ENCODE measurements at regions not wholly inside any gene's neighbourhood (a gene's known extent, or its start where the extent isn't known, plus 50 kb on each side); places are given as distances from the start of the nearest gene placed in this dataset.

DNA sequence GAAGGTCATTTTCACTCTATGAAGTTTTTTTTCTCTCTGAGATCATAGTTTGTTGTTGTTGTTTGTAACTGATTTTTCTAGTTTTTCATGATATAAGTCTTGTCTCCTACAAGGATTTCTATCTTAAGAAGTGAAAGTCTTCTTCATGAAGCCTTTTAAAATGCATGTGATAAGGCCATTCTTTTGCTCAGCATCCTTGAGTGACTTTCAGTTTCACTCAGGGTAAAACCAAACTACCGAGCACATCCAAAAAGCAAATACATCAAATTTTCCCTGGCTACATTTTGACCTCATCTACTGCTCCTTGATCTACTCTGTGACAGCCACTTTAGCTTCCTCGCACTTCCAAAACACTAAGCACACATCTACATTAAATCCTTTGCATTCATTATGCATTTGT lies 580.7 kb downstream of the KCTD8 start (continued):
- TF ChIP-seq, protein P1, sequence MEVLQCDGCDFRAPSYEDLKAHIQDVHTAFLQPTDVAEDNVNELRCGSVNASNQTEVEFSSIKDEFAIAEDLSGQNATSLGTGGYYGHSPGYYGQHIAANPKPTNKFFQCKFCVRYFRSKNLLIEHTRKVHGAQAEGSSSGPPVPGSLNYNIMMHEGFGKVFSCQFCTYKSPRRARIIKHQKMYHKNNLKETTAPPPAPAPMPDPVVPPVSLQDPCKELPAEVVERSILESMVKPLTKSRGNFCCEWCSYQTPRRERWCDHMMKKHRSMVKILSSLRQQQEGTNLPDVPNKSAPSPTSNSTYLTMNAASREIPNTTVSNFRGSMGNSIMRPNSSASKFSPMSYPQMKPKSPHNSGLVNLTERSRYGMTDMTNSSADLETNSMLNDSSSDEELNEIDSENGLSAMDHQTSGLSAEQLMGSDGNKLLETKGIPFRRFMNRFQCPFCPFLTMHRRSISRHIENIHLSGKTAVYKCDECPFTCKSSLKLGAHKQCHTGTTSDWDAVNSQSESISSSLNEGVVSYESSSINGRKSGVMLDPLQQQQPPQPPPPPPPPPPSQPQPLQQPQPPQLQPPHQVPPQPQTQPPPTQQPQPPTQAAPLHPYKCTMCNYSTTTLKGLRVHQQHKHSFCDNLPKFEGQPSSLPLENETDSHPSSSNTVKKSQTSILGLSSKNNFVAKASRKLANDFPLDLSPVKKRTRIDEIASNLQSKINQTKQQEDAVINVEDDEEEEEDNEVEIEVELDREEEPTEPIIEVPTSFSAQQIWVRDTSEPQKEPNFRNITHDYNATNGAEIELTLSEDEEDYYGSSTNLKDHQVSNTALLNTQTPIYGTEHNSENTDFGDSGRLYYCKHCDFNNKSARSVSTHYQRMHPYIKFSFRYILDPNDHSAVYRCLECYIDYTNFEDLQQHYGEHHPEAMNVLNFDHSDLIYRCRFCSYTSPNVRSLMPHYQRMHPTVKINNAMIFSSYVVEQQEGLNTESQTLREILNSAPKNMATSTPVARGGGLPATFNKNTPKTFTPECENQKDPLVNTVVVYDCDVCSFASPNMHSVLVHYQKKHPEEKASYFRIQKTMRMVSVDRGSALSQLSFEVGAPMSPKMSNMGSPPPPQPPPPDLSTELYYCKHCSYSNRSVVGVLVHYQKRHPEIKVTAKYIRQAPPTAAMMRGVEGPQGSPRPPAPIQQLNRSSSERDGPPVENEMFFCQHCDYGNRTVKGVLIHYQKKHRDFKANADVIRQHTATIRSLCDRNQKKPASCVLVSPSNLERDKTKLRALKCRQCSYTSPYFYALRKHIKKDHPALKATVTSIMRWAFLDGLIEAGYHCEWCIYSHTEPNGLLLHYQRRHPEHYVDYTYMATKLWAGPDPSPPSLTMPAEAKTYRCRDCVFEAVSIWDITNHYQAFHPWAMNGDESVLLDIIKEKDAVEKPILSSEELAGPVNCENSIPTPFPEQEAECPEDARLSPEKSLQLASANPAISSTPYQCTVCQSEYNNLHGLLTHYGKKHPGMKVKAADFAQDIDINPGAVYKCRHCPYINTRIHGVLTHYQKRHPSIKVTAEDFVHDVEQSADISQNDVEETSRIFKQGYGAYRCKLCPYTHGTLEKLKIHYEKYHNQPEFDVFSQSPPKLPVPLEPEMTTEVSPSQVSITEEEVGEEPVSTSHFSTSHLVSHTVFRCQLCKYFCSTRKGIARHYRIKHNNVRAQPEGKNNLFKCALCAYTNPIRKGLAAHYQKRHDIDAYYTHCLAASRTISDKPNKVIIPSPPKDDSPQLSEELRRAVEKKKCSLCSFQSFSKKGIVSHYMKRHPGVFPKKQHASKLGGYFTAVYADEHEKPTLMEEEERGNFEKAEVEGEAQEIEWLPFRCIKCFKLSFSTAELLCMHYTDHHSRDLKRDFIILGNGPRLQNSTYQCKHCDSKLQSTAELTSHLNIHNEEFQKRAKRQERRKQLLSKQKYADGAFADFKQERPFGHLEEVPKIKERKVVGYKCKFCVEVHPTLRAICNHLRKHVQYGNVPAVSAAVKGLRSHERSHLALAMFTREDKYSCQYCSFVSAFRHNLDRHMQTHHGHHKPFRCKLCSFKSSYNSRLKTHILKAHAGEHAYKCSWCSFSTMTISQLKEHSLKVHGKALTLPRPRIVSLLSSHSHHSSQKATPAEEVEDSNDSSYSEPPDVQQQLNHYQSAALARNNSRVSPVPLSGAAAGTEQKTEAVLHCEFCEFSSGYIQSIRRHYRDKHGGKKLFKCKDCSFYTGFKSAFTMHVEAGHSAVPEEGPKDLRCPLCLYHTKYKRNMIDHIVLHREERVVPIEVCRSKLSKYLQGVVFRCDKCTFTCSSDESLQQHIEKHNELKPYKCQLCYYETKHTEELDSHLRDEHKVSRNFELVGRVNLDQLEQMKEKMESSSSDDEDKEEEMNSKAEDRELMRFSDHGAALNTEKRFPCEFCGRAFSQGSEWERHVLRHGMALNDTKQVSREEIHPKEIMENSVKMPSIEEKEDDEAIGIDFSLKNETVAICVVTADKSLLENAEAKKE (CRISPR knock-in tag; IDR thresholded peaks at IDR 0.05) = no peak
- no peak for TF ChIP-seq EZH2 (IDR thresholded peaks at IDR 0.05; ENCODE audit: low read depth, unreplicated experiment)
- TF ChIP-seq, protein P2, sequence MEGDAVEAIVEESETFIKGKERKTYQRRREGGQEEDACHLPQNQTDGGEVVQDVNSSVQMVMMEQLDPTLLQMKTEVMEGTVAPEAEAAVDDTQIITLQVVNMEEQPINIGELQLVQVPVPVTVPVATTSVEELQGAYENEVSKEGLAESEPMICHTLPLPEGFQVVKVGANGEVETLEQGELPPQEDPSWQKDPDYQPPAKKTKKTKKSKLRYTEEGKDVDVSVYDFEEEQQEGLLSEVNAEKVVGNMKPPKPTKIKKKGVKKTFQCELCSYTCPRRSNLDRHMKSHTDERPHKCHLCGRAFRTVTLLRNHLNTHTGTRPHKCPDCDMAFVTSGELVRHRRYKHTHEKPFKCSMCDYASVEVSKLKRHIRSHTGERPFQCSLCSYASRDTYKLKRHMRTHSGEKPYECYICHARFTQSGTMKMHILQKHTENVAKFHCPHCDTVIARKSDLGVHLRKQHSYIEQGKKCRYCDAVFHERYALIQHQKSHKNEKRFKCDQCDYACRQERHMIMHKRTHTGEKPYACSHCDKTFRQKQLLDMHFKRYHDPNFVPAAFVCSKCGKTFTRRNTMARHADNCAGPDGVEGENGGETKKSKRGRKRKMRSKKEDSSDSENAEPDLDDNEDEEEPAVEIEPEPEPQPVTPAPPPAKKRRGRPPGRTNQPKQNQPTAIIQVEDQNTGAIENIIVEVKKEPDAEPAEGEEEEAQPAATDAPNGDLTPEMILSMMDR (conservative IDR thresholded peaks at IDR 0.05; ENCODE audit: low read depth in 2 of 2) = no peak

DNA sequence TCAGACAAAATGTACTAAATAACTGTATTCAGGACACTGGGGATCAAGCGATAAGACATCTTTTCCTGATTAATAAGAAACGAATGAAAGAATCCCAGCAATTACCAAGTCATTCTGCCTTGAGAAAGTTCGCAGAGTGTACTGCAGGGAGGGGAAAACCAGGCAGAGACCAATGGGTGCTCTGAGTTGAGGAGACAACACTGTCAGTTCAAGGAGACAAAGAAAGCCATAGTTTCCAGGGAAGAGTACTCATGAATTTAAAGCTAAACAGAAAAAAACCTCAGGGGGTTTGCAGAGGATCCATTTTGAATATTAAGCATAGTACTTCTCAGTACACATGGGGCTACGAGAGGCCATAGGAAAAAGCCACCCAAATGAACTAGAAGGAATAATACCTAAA lies 573.0 kb downstream of the KCTD8 start:
- ATAC-seq = peak; percentile 66
- H3K27ac Mint-ChIP-seq = peak overlapping the region; percentile 84
- peaks cover 13% of the 10 kb centered on the region; the same call in 2 of the 3 replicates for H3K36me3 Mint-ChIP-seq (ENCODE audit: low read depth)
- peaks cover 14% of the 10 kb centered on the region; the same call in 2 of the 3 replicates for H3K9me3 Mint-ChIP-seq
- TF ChIP-seq CREB1 (CRISPR knock-in tag; IDR thresholded peaks at IDR 0.05; ENCODE audit: low read depth) = no peak
- TF ChIP-seq, protein P3, sequence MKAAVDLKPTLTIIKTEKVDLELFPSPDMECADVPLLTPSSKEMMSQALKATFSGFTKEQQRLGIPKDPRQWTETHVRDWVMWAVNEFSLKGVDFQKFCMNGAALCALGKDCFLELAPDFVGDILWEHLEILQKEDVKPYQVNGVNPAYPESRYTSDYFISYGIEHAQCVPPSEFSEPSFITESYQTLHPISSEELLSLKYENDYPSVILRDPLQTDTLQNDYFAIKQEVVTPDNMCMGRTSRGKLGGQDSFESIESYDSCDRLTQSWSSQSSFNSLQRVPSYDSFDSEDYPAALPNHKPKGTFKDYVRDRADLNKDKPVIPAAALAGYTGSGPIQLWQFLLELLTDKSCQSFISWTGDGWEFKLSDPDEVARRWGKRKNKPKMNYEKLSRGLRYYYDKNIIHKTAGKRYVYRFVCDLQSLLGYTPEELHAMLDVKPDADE (IDR thresholded peaks at IDR 0.05) = no peak
- Histone ChIP-seq H4K20me1 (replicated peaks; ENCODE audit: insufficient read depth) (no peaks in the 10 kb centered on the region), H3K4me3 (no peak overlapping the region), H2AFZ (peak overlapping the region; percentile 90; the same call in 1 of the 2 replicates), H3K79me2 (replicated peaks; ENCODE audit: insufficient read depth) (no peaks in the 10 kb centered on the region), H3K27ac (ENCODE audit: low read depth) (no peak overlapping the region), H3K4me2 (no peak overlapping the region), H3F3A (replicated peaks; ENCODE audit: low read depth) (no peaks in the 10 kb centered on the region), H3K36me3 (ENCODE audit: insufficient read depth) (peaks cover 4% of the 10 kb centered on the region; the same call in 1 of the 2 replicates), H3K27me3 (ENCODE audit: insufficient read depth) (no peaks in the 10 kb centered on the region), H3K9me2 (ENCODE audit: insufficient read depth) (peaks cover 1% of the 10 kb centered on the region), H3K4me1 (ENCODE audit: insufficient read depth) (no peaks in the 10 kb centered on the region)
- peaks cover 2% of the 10 kb centered on the region for H3K27me3 Mint-ChIP-seq (ENCODE audit: insufficient read depth, low read depth, poor library complexity)
- H3K4me3 Mint-ChIP-seq = no peak overlapping the region
- H3K4me1 Mint-ChIP-seq = peaks cover 18% of the 10 kb centered on the region
- peak; percentile 21 for DNase-seq (ENCODE audit: low spot score)

Data from GM23338 (cell line).